ENCODE measurements at regions not wholly inside any gene's neighbourhood (a gene's known extent, or its start where the extent isn't known, plus 50 kb on each side); places are given as distances from the start of the nearest gene placed in this dataset.

- TF ChIP-seq TAF1 (IDR thresholded peaks at IDR 0.05; ENCODE audit: low read depth, low read length) (no peak), POLR2AphosphoS5 (IDR thresholded peaks at IDR 0.05; ENCODE audit: low read depth, low read length) (no peak)
- no peak for FAIRE-seq
- DNase-seq (ENCODE audit: insufficient read length, low spot score): no peak
These were observed 69.9 kb upstream of the TP63 start for GRCh38 chr3:189561256-189561655.

- DNase-seq (ENCODE audit: insufficient read length, low spot score) (no peak), FAIRE-seq (peak; percentile 93)
- TF ChIP-seq POU2F2 (IDR thresholded peaks at IDR 0.05; ENCODE audit: low read depth, low read length) (peak; percentile 63; the same call in 1 of the 2 replicates), PAX5 (IDR thresholded peaks at IDR 0.05; ENCODE audit: insufficient read depth, low read length, severe bottlenecking) (no peak), TAF1 (IDR thresholded peaks at IDR 0.05; ENCODE audit: low read depth, low read length) (no peak), POLR2A (IDR thresholded peaks at IDR 0.05; ENCODE audit: low read depth, low read length) (no peak), POLR2AphosphoS5 (IDR thresholded peaks at IDR 0.05; ENCODE audit: low read depth, low read length) (no peak), SPI1 (IDR thresholded peaks at IDR 0.05; ENCODE audit: low read depth, low read length) (no peak)
These were observed 67.2 kb upstream of the TP63 start for GRCh38 chr3:189563853-189564563.

GRCh38 chr3:189566550-189567130, 64.5 kb upstream of the TP63 start:
- FAIRE-seq: no peak
- no peak for DNase-seq (ENCODE audit: insufficient read length, low spot score)
- TF ChIP-seq SPI1 (IDR thresholded peaks at IDR 0.05; ENCODE audit: low read depth, low read length): no peak
- TF ChIP-seq PAX5 (IDR thresholded peaks at IDR 0.05; ENCODE audit: insufficient read depth, low read length, severe bottlenecking): no peak
- TF ChIP-seq POLR2A (IDR thresholded peaks at IDR 0.05; ENCODE audit: low read depth, low read length): no peak
- no peak for TF ChIP-seq TAF1 (IDR thresholded peaks at IDR 0.05; ENCODE audit: low read depth, low read length)
- TF ChIP-seq POU2F2 (IDR thresholded peaks at IDR 0.05; ENCODE audit: low read depth, low read length): no peak
- TF ChIP-seq POLR2AphosphoS5 (IDR thresholded peaks at IDR 0.05; ENCODE audit: low read depth, low read length): no peak

- no peak for TF ChIP-seq TAF1 (IDR thresholded peaks at IDR 0.05; ENCODE audit: low read depth, low read length)
- TF ChIP-seq POU2F2 (IDR thresholded peaks at IDR 0.05; ENCODE audit: low read depth, low read length): peak; percentile 82
- FAIRE-seq (peak; percentile 47), DNase-seq (ENCODE audit: insufficient read length, low spot score) (no peak)
These were observed 63.9 kb upstream of the TP63 start for GRCh38 chr3:189567322-189567721.

GRCh38 chr3:189567766-189568420, 63.3 kb upstream of the TP63 start:
- peak; percentile 82 for FAIRE-seq
- DNase-seq (ENCODE audit: insufficient read length, low spot score): no peak
- TF ChIP-seq SPI1 (IDR thresholded peaks at IDR 0.05; ENCODE audit: low read depth, low read length): 0 out of 2 replicates have a peak, but pooled peaks have one; percentile 32
- no peak for TF ChIP-seq POLR2A (IDR thresholded peaks at IDR 0.05; ENCODE audit: low read depth, low read length)

- no peak for TF ChIP-seq POLR2A (IDR thresholded peaks at IDR 0.05; ENCODE audit: low read depth, low read length)
- no peak for TF ChIP-seq PAX5 (IDR thresholded peaks at IDR 0.05; ENCODE audit: insufficient read depth, low read length, severe bottlenecking)
- TF ChIP-seq SPI1 (IDR thresholded peaks at IDR 0.05; ENCODE audit: low read depth, low read length): no peak
- no peak for TF ChIP-seq POU2F2 (IDR thresholded peaks at IDR 0.05; ENCODE audit: low read depth, low read length)
- TF ChIP-seq TAF1 (IDR thresholded peaks at IDR 0.05; ENCODE audit: low read depth, low read length): no peak
- DNase-seq (ENCODE audit: insufficient read length, low spot score): no peak
- peak; percentile 48 for FAIRE-seq
These were observed 62.2 kb upstream of the TP63 start for GRCh38 chr3:189568961-189569360.

- TF ChIP-seq PAX5 (IDR thresholded peaks at IDR 0.05; ENCODE audit: insufficient read depth, low read length, severe bottlenecking): no peak
- TF ChIP-seq TAF1 (IDR thresholded peaks at IDR 0.05; ENCODE audit: low read depth, low read length): no peak
- no peak for TF ChIP-seq SPI1 (IDR thresholded peaks at IDR 0.05; ENCODE audit: low read depth, low read length)
- TF ChIP-seq POLR2AphosphoS5 (IDR thresholded peaks at IDR 0.05; ENCODE audit: low read depth, low read length): no peak
- no peak for TF ChIP-seq POU2F2 (IDR thresholded peaks at IDR 0.05; ENCODE audit: low read depth, low read length)
- no peak for TF ChIP-seq POLR2A (IDR thresholded peaks at IDR 0.05; ENCODE audit: low read depth, low read length)
- DNase-seq (ENCODE audit: insufficient read length, low spot score): no peak
- FAIRE-seq: no peak
These were observed 61.7 kb upstream of the TP63 start for GRCh38 chr3:189569473-189569872.

- no peak for DNase-seq (ENCODE audit: insufficient read length, low spot score)
- FAIRE-seq: no peak
- TF ChIP-seq PAX5 (IDR thresholded peaks at IDR 0.05; ENCODE audit: insufficient read depth, low read length, severe bottlenecking): no peak
- no peak for TF ChIP-seq TAF1 (IDR thresholded peaks at IDR 0.05; ENCODE audit: low read depth, low read length)
- no peak for TF ChIP-seq SPI1 (IDR thresholded peaks at IDR 0.05; ENCODE audit: low read depth, low read length)
- TF ChIP-seq POU2F2 (IDR thresholded peaks at IDR 0.05; ENCODE audit: low read depth, low read length): no peak
- no peak for TF ChIP-seq POLR2AphosphoS5 (IDR thresholded peaks at IDR 0.05; ENCODE audit: low read depth, low read length)
- no peak for TF ChIP-seq POLR2A (IDR thresholded peaks at IDR 0.05; ENCODE audit: low read depth, low read length)
These were observed 60.3 kb upstream of the TP63 start for GRCh38 chr3:189570916-189571315.

- TF ChIP-seq POU2F2 (IDR thresholded peaks at IDR 0.05; ENCODE audit: low read depth, low read length): no peak
- TF ChIP-seq SPI1 (IDR thresholded peaks at IDR 0.05; ENCODE audit: low read depth, low read length): peak; percentile 32; the same call in 1 of the 2 replicates
- peak; percentile 74 for FAIRE-seq
- no peak for DNase-seq (ENCODE audit: insufficient read length, low spot score)
These were observed 58.9 kb upstream of the TP63 start for GRCh38 chr3:189572249-189572648.

- TF ChIP-seq SPI1 (IDR thresholded peaks at IDR 0.05; ENCODE audit: low read depth, low read length) (peak; percentile 87), PAX5 (IDR thresholded peaks at IDR 0.05; ENCODE audit: insufficient read depth, low read length, severe bottlenecking) (no peak), TAF1 (IDR thresholded peaks at IDR 0.05; ENCODE audit: low read depth, low read length) (no peak), POLR2AphosphoS5 (IDR thresholded peaks at IDR 0.05; ENCODE audit: low read depth, low read length) (no peak), POLR2A (IDR thresholded peaks at IDR 0.05; ENCODE audit: low read depth, low read length) (no peak), POU2F2 (IDR thresholded peaks at IDR 0.05; ENCODE audit: low read depth, low read length) (no peak)
- DNase-seq (ENCODE audit: insufficient read length, low spot score): no peak
- FAIRE-seq: peak; percentile 43
These were observed 58.2 kb upstream of the TP63 start for GRCh38 chr3:189573004-189573403.
